ENCODE measurements at regions not wholly inside any gene's neighbourhood (a gene's known extent, or its start where the extent isn't known, plus 50 kb on each side); places are given as distances from the start of the nearest gene placed in this dataset.

DNA sequence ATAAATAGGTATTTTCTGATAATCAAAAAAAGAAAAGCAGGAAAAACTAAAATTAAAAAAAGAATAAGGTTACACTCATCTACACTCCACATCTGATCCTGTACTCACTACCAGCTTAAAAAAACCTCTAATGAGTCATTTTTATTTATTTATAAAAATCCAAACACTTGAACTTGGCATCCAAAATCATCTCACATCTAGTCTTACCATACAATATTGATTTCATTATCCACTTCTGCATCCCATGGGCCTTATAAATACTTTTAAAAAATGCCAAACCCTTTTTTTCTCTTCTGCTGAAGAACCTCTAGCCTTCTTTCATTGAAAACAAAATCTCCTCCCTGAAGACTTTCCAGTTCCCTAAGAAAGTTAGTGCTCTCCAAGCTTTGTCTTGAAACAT lies 109.7 kb downstream of the TMTC3 start:
- H3K14ac ChIP-seq (replicated peaks; ENCODE audit: low read depth, low read length), result no peak overlapping the region
- no peaks in the 10 kb centered on the region; the same call in 1 of the 2 replicates for H3K4me1 ChIP-seq (ENCODE audit: control insufficient read depth, insufficient read depth, low read length)
- H3K27ac ChIP-seq (ENCODE audit: insufficient read depth, low read length), result no peak overlapping the region
- no peaks in the 10 kb centered on the region for H4K20me1 ChIP-seq (ENCODE audit: insufficient read depth, low read length)
- H2AK5ac ChIP-seq (ENCODE audit: low read depth, low read length), result no peak overlapping the region
- no peak overlapping the region for H4K5ac ChIP-seq (ENCODE audit: low read depth, low read length)
- DNase-seq (peak; percentile 12), ATAC-seq (ENCODE audit: low read depth) (no peak)
- H3K9ac ChIP-seq (ENCODE audit: low read depth, low read length), result no peak overlapping the region
- no peak overlapping the region for H3K18ac ChIP-seq (ENCODE audit: low read depth, low read length)
- H4K91ac ChIP-seq (ENCODE audit: insufficient read depth, low read depth, low read length), result no peak overlapping the region
- H3K36me3 ChIP-seq (ENCODE audit: control insufficient read depth, insufficient read depth, low read length), result no peaks in the 10 kb centered on the region
- no peak overlapping the region for H2AFZ ChIP-seq (replicated peaks; ENCODE audit: low read length, poor library complexity)
- POLR2A ChIA-PET (ENCODE audit: unreplicated experiment), result interaction anchor here (0.6 kb wide), 1 partner anchor 684 kb away, joined by 3 read pairs; no protein-coding TSS in a partner anchor
- no peak overlapping the region for H4K8ac ChIP-seq (ENCODE audit: low read depth in 2 of 2, low read length in 2 of 2)
- no peak overlapping the region for H2BK20ac ChIP-seq (ENCODE audit: low read depth, low read length)
- no peaks in the 10 kb centered on the region for H3K27me3 ChIP-seq (ENCODE audit: control insufficient read depth, insufficient read depth, low read length)
- dilution Hi-C loops (cut with HindIII; ENCODE audit: low sequenced_read_pairs, unreplicated experiment), result no loop called here
- H2BK5ac ChIP-seq (ENCODE audit: low read depth, low read length, poor library complexity, severe bottlenecking), result no peak overlapping the region
- H3K79me1 ChIP-seq (ENCODE audit: low read depth in 1 of 2, low read length in 2 of 2), result no peaks in the 10 kb centered on the region
- H3K4me2 ChIP-seq (ENCODE audit: low read depth, low read length), result no peak overlapping the region
- in situ Hi-C loops (cut with MboI; ENCODE audit: low sequenced_read_pairs), result no loop called here
- TF ChIP-seq MAZ (IDR thresholded peaks at IDR 0.05; ENCODE audit: borderline replicate concordance, low read depth, low read length) (no peak), MXI1 (IDR thresholded peaks at IDR 0.05; ENCODE audit: borderline replicate concordance, low read depth, low read length) (no peak), BHLHE40 (IDR thresholded peaks at IDR 0.05; ENCODE audit: low read depth, low read length) (no peak), SMC3 (IDR thresholded peaks at IDR 0.05; ENCODE audit: low read depth, low read length) (no peak), NFE2L2 (IDR thresholded peaks at IDR 0.05; ENCODE audit: low read depth, low read length) (no peak), RFX5 (IDR thresholded peaks at IDR 0.05; ENCODE audit: low read depth, low read length) (no peak), MAFK (IDR thresholded peaks at IDR 0.05; ENCODE audit: low read depth, low read length) (no peak), FOS (IDR thresholded peaks at IDR 0.05; ENCODE audit: low read depth, low read length) (no peak), RAD21 (IDR thresholded peaks at IDR 0.05; ENCODE audit: low read length) (no peak), POLR2A (IDR thresholded peaks at IDR 0.05; ENCODE audit: low read depth, low read length) (no peak), CEBPB (IDR thresholded peaks at IDR 0.05; ENCODE audit: low read depth, low read length) (no peak)
- TF ChIP-seq, protein P1, sequence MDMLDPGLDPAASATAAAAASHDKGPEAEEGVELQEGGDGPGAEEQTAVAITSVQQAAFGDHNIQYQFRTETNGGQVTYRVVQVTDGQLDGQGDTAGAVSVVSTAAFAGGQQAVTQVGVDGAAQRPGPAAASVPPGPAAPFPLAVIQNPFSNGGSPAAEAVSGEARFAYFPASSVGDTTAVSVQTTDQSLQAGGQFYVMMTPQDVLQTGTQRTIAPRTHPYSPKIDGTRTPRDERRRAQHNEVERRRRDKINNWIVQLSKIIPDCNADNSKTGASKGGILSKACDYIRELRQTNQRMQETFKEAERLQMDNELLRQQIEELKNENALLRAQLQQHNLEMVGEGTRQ (IDR thresholded peaks at IDR 0.05; ENCODE audit: low read depth, low read length), result no peak
- TF ChIP-seq, protein P2, sequence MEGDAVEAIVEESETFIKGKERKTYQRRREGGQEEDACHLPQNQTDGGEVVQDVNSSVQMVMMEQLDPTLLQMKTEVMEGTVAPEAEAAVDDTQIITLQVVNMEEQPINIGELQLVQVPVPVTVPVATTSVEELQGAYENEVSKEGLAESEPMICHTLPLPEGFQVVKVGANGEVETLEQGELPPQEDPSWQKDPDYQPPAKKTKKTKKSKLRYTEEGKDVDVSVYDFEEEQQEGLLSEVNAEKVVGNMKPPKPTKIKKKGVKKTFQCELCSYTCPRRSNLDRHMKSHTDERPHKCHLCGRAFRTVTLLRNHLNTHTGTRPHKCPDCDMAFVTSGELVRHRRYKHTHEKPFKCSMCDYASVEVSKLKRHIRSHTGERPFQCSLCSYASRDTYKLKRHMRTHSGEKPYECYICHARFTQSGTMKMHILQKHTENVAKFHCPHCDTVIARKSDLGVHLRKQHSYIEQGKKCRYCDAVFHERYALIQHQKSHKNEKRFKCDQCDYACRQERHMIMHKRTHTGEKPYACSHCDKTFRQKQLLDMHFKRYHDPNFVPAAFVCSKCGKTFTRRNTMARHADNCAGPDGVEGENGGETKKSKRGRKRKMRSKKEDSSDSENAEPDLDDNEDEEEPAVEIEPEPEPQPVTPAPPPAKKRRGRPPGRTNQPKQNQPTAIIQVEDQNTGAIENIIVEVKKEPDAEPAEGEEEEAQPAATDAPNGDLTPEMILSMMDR (conservative IDR thresholded peaks at IDR 0.05; ENCODE audit: low read depth, low read length), result no peak
- TF ChIP-seq, protein P3, sequence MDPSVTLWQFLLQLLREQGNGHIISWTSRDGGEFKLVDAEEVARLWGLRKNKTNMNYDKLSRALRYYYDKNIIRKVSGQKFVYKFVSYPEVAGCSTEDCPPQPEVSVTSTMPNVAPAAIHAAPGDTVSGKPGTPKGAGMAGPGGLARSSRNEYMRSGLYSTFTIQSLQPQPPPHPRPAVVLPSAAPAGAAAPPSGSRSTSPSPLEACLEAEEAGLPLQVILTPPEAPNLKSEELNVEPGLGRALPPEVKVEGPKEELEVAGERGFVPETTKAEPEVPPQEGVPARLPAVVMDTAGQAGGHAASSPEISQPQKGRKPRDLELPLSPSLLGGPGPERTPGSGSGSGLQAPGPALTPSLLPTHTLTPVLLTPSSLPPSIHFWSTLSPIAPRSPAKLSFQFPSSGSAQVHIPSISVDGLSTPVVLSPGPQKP (IDR thresholded peaks at IDR 0.05; ENCODE audit: borderline replicate concordance, low read depth, low read length), result no peak
- no peaks in the 10 kb centered on the region; the same call in 1 of the 2 replicates for H3K9me1 ChIP-seq (ENCODE audit: insufficient read depth, low read length)
- no peak overlapping the region for H3K4me3 ChIP-seq (ENCODE audit: insufficient read depth, low read depth, low read length)
- H2BK15ac ChIP-seq (ENCODE audit: low read depth, low read length), result no peak overlapping the region
- CTCF ChIA-PET, result interaction anchor here (0.8 kb wide), 1 partner anchor 8 kb away, joined by 3 read pairs; no protein-coding TSS in a partner anchor
- BruUV-seq (replicated peaks), result no TSS peak
- intact Hi-C loops (cut with micrococcal nuclease), result no loop called here
- no peak overlapping the region for H2BK120ac ChIP-seq (ENCODE audit: low read depth, low read length)
- H3K56ac ChIP-seq (ENCODE audit: extremely low read depth, insufficient read depth, low read length), result no peak overlapping the region
- no peaks in the 10 kb centered on the region for H3K9me3 ChIP-seq (ENCODE audit: control insufficient read depth, insufficient read depth, low read length)
- H3K23ac ChIP-seq (ENCODE audit: low read depth, low read length), result no peak overlapping the region
- no peak overlapping the region for H3K4ac ChIP-seq (ENCODE audit: low read depth, low read length)
- no peak overlapping the region for H2AK9ac ChIP-seq (replicated peaks; ENCODE audit: low read depth, low read length, poor library complexity)

Measured in IMR-90 (cell line).